Prostate gland (tissue), 2 donors: ENCODE measurements at regions not wholly inside any gene's neighbourhood (a gene's known extent, or its start where the extent isn't known, plus 50 kb on each side); places are given as distances from the start of the nearest gene placed in this dataset.
A peak's percentile ranks its signal among the peaks of the same experiment; 100 is the strongest.

Experiments used
- DNase-seq: peaks from one replicate; pipeline ENCODE4 v3.0.0-alpha.2; 2019; ENCODE audit warnings: low spot score
- H3K27ac ChIP-seq, 2 donors: fragments of 200-600 bp; sonication (generic); 2 replicates each; pipeline ENCODE4 v1.5.1; 2017 to 2019
- H3K27me3 ChIP-seq: fragments of 200-600 bp; sonication (generic); replicated peaks from 2 replicates; pipeline ENCODE4 v1.5.1; 2019; ENCODE audit not compliant: insufficient read depth
- H3K36me3 ChIP-seq, 2 donors: fragments of 200-600 bp; sonication (generic); 1 replicate in 1 of 2; 2 replicates in 1 of 2; pipeline versions ENCODE4 v1.5.1 to v1.8.1; 2017 to 2019
- H3K4me1 ChIP-seq: fragments of 200-600 bp; sonication (generic); replicated peaks from 2 replicates; pipeline ENCODE4 v1.5.1; 2019
- H3K4me3 ChIP-seq, 2 donors: fragments of 200-600 bp; sonication (generic); 2 replicates each; pipeline ENCODE4 v1.5.1; 2017 to 2019
- H3K9me3 ChIP-seq: fragments of 200-600 bp; sonication (generic); 2 replicates; pipeline ENCODE4 v1.5.1; 2017
- CTCF ChIP-seq, 4 experiments: fragments of 200-600 bp in 2 of 4; fragments of 450-650 bp in 2 of 4; sonication (generic) in 2 of 4; IDR thresholded peaks; 1 replicate in 3 of 4; 2 replicates in 1 of 4; pipeline ENCODE4 v1.5.1; 2016 to 2019; ENCODE audit warnings: antibody characterized with exemption in 4 of 4, mild to moderate bottlenecking in 2 of 4, moderate library complexity in 2 of 4
- POLR2A ChIP-seq: fragments of 450-650 bp; IDR thresholded peaks from one replicate; pipeline ENCODE4 v1.6.1; 2016; ENCODE audit warnings: antibody characterized with exemption, mild to moderate bottlenecking
- POLR2AphosphoS5 ChIP-seq: sonication (generic); formaldehyde crosslinking; IDR thresholded peaks from one replicate; pipeline ENCODE4 v1.6.1; 2017; ENCODE audit warnings: antibody characterized with exemption
- WGBS: methylation state at CpG from one replicate; pipeline ENCODE4 v1.1.5; 2018; 5-methylcytosine and 5-hydroxymethylcytosine counted together
- intact Hi-C: fragments of 100-400 bp; cut with DNase I; formaldehyde crosslinking; loops from one replicate; pipeline ENCODE4 v1.14.2; 2022

DNA sequence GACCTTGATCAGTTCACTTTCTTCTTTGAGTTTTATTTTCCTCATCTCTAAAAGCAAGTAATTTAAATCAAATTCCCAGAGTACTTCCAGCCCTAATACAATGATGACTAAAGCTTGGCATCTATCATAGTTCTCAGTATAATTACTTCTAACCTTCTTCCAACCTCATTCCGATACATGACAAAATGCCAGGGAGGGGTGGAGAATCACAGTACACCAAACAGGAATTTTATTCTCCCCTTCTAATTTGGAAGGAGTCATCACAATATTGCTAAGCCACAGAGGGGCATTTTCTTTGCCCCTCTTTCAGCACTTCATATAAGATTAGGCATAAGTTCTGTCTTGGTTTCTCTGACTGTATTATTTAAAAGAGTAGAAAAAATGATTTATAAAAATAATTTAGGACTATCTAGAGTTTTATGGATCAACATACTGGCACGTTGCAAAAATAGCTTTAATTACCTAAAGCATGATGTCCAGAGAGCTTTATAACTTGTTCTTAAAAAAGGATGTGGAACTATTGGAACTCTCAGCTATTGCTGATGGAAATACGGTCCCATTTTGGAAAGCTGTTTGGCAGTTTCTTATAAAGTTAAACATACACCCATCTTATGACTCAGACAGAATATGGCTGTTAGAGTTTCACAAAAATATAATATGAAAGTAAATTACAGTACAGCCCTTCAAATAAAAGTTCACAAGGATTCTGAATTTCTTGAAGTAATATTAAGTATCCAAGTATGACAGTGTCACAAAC, 86.9 kb upstream of the UBE2E2 start:
- peak overlapping the region in 1 of 2 donors; percentile 31 for H3K27ac ChIP-seq
- WGBS, result 22% methylated on average over 3 of the region's 3 CpGs
- no peak for DNase-seq

DNA sequence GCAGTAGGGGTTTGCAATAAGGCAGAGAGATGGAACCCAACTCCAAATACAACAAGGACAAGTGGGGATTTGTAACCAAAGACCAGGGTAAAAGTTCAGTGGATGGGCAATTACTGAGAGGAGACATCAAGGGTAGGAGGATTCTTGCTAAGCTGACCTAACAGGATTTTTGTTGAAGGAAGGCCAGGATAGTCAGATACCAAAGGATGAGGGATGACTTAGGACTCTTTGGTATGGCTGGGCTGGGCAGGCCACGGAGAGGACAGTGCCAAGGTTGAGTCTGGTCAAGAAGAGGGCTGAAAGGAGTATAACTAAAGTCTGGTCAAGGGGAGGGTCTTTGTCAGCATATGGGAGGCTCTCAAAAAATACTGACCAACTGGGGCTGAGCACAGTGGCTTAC, 85.3 kb upstream of the UBE2E2 start:
- Histone ChIP-seq H3K36me3 (no peaks in the 10 kb centered on the region), H3K9me3 (no peaks in the 10 kb centered on the region), H3K4me1 (peaks cover 7% of the 10 kb centered on the region), H3K4me3 (no peak overlapping the region), H3K27ac (no peak overlapping the region), H3K27me3 (no peaks in the 10 kb centered on the region)
- no peak for DNase-seq
- intact Hi-C loops, result no loop called here
- TF ChIP-seq CTCF (IDR thresholded peaks at IDR 0.05), result no peak
- no peak for TF ChIP-seq POLR2A
- no peak for TF ChIP-seq POLR2AphosphoS5
- WGBS, result 38% methylated on average over 1 of the region's 1 CpG

More for the DNA sequence above, 86.9 kb upstream of the UBE2E2 start:
- Histone ChIP-seq H3K4me3 (no peak overlapping the region), H3K9me3 (no peaks in the 10 kb centered on the region), H3K36me3 (no peaks in the 10 kb centered on the region), H3K27me3 (no peaks in the 10 kb centered on the region), H3K4me1 (peaks cover 7% of the 10 kb centered on the region)
- no peak for TF ChIP-seq POLR2A
- no peak for TF ChIP-seq POLR2AphosphoS5
- no peak for TF ChIP-seq CTCF (IDR thresholded peaks at IDR 0.05)
- intact Hi-C loops, result no loop called here

GRCh38 chr3:23127196-23127595, 75.9 kb upstream of the UBE2E2 start:
- Histone ChIP-seq H3K4me1 (peaks cover 2% of the 10 kb centered on the region), H3K4me3 (no peak overlapping the region), H3K27ac (no peak overlapping the region), H3K36me3 (no peaks in the 10 kb centered on the region), H3K27me3 (no peaks in the 10 kb centered on the region), H3K9me3 (no peaks in the 10 kb centered on the region)
- DNase-seq, result no peak
- WGBS, result 78% methylated on average over 3 of the region's 3 CpGs
- intact Hi-C loops, result no loop called here
- TF ChIP-seq CTCF (IDR thresholded peaks at IDR 0.05) (no peak), POLR2A (no peak), POLR2AphosphoS5 (no peak)

DNA sequence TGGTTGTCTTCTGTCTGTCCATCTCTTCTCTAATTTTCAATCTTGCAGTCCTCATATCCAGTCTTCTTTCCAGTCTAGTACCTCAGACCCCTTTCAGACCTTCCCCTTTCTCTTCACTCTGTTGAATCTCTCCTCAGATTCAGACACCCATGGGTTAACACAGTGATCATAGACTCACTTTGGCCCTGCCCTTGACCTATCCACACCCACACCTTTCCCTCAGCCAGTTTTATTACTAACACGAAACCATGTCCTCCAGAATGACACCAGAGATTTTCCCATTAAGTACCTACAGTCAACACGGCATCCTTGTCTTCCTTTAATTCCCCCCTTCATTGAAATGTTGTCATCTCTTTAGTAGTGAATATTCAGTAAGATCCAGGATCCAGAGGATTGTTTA, 74.5 kb upstream of the UBE2E2 start:
- Histone ChIP-seq H3K9me3 (no peaks in the 10 kb centered on the region), H3K4me3 (no peak overlapping the region), H3K36me3 (no peaks in the 10 kb centered on the region), H3K27me3 (no peaks in the 10 kb centered on the region), H3K4me1 (peaks cover 2% of the 10 kb centered on the region), H3K27ac (peak overlapping the region in 1 of 2 donors; percentile 78)
- 45% methylated on average over 2 of the region's 2 CpGs for WGBS
- no peak for TF ChIP-seq CTCF (IDR thresholded peaks at IDR 0.05)
- no peak for TF ChIP-seq POLR2AphosphoS5
- no peak for TF ChIP-seq POLR2A
- intact Hi-C loops, result no loop called here
- DNase-seq, result no peak

- TF ChIP-seq POLR2A (no peak), POLR2AphosphoS5 (no peak), CTCF (IDR thresholded peaks at IDR 0.05) (no peak)
- Histone ChIP-seq H3K9me3 (no peaks in the 10 kb centered on the region), H3K4me1 (peaks cover 2% of the 10 kb centered on the region), H3K36me3 (no peaks in the 10 kb centered on the region), H3K27ac (peak overlapping the region; percentile 49 to 78), H3K27me3 (no peaks in the 10 kb centered on the region), H3K4me3 (no peak overlapping the region)
- 34% methylated on average over 4 of the region's 4 CpGs for WGBS
- intact Hi-C loops, result no loop called here
- DNase-seq, result no peak
These were observed 74.0 kb upstream of the UBE2E2 start for GRCh38 chr3:23129117-23129516.
